ENCODE measurements at regions not wholly inside any gene's neighbourhood (a gene's known extent, or its start where the extent isn't known, plus 50 kb on each side); places are given as distances from the start of the nearest gene placed in this dataset.
A peak's percentile ranks its signal among the peaks of the same experiment; 100 is the strongest.

DNA sequence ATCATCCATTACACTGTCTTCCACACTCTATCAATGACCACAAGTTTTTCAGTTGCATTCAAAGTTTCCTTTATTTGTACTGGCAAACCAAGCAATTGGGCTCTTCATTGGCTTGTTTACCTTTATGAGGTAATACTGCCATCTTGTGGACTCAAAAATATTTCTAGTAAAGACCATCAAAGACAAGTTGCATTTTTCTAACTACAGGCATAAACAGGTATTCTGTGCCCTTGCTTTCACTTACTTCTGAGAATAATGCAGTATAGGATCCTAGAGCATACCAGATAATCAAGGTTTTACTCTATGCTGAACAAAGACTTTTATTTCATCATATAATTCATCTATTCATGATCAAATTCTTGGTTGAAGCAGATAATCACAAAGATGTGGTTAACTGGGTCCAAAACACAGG is 173.7 kb upstream of the POU5F2 start (continued):
- TF ChIP-seq CTCF (CRISPR knock-in tag; IDR thresholded peaks at IDR 0.05): peak; percentile 74
- TF ChIP-seq EZH2 (conservative IDR thresholded peaks at IDR 0.05; ENCODE audit: low read depth, low read length): no peak

GRCh38 chr5:93911609-93912008 is 170.2 kb upstream of the POU5F2 start:
- 85% methylated on average over 2 of the region's 2 CpGs for WGBS (ENCODE audit: low lambda C conversion rate)
- no peak for FAIRE-seq
- Histone ChIP-seq H3K9ac (ENCODE audit: insufficient read depth, low read depth, low read length) (no peak overlapping the region), H3K27me3 (ENCODE audit: control insufficient read depth in 1 of 2, insufficient read depth in 2 of 2, low read length in 2 of 2) (no peaks in the 10 kb centered on the region), H3K4me2 (ENCODE audit: low read depth, low read length) (no peak overlapping the region), H3K9me3 (ENCODE audit: low read length) (no peaks in the 10 kb centered on the region), H2AFZ (ENCODE audit: low read length) (no peak overlapping the region), H3K4me3 (replicated peaks in 1 of 3; ENCODE audit: insufficient read depth in 1 of 3, low read depth in 2 of 3, low read length in 3 of 3) (no peak overlapping the region), H3K4me1 (ENCODE audit: insufficient read depth, low read length) (peaks cover 3% of the 10 kb centered on the region; the same call in 1 of the 2 replicates), H4K20me1 (ENCODE audit: insufficient read depth, low read length) (no peaks in the 10 kb centered on the region), H3K36me3 (replicated peaks in 1 of 2; ENCODE audit: control insufficient read depth in 1 of 2, insufficient read depth in 2 of 2, low read length in 2 of 2) (no peaks in the 10 kb centered on the region), H3K27ac (ENCODE audit: extremely low read length, insufficient read depth, low read length) (no peak overlapping the region), H3K79me2 (ENCODE audit: insufficient read depth, low read length) (no peaks in the 10 kb centered on the region)
- in situ Hi-C loops (cut with HindIII; ENCODE audit: extremely low pct_ligation_motif_present, low pct_unique_long_range_greater_than_20kb) (loop anchor here (10.0 kb wide), 1 partner anchor 327 kb away; the partner anchor contains the start of genes NR2F1 and NR2F1-AS1), intact Hi-C loops (cut with micrococcal nuclease; ENCODE audit: unreplicated experiment) (no loop called here)
- ATAC-seq: no peak
- no TSS peak for BruUV-seq (replicated peaks)
- CTCF ChIA-PET (ENCODE audit: low intra/inter-chr PET ratio, low total read pairs): no interaction called here
- POLR2A ChIA-PET: interaction anchor here (0.6 kb wide), 1 partner anchor 329 kb away, joined by 3 read pairs; the partner anchor contains the start of gene NR2F1
- DNase-seq (ENCODE audit: low spot score): no peak
- TF ChIP-seq MAFF (IDR thresholded peaks at IDR 0.05; ENCODE audit: low read depth, low read length) (no peak), MAFG (CRISPR knock-in tag; IDR thresholded peaks at IDR 0.05) (no peak), RFXANK (CRISPR knock-in tag; IDR thresholded peaks at IDR 0.05) (no peak), AFF4 (CRISPR knock-in tag; IDR thresholded peaks at IDR 0.05) (no peak), ZKSCAN8 (CRISPR knock-in tag; IDR thresholded peaks at IDR 0.05; ENCODE audit: borderline replicate concordance) (no peak), POLR2G (IDR thresholded peaks at IDR 0.05; ENCODE audit: low read depth, low read length) (no peak), ELF3 (CRISPR knock-in tag; IDR thresholded peaks at IDR 0.05) (no peak), ZFP36 (IDR thresholded peaks at IDR 0.05; ENCODE audit: borderline replicate concordance, low read depth, low read length, partially characterized antibody) (no peak), ZUFSP (CRISPR knock-in tag; IDR thresholded peaks at IDR 0.05; ENCODE audit: borderline replicate concordance) (no peak)
- TF ChIP-seq, protein P1, sequence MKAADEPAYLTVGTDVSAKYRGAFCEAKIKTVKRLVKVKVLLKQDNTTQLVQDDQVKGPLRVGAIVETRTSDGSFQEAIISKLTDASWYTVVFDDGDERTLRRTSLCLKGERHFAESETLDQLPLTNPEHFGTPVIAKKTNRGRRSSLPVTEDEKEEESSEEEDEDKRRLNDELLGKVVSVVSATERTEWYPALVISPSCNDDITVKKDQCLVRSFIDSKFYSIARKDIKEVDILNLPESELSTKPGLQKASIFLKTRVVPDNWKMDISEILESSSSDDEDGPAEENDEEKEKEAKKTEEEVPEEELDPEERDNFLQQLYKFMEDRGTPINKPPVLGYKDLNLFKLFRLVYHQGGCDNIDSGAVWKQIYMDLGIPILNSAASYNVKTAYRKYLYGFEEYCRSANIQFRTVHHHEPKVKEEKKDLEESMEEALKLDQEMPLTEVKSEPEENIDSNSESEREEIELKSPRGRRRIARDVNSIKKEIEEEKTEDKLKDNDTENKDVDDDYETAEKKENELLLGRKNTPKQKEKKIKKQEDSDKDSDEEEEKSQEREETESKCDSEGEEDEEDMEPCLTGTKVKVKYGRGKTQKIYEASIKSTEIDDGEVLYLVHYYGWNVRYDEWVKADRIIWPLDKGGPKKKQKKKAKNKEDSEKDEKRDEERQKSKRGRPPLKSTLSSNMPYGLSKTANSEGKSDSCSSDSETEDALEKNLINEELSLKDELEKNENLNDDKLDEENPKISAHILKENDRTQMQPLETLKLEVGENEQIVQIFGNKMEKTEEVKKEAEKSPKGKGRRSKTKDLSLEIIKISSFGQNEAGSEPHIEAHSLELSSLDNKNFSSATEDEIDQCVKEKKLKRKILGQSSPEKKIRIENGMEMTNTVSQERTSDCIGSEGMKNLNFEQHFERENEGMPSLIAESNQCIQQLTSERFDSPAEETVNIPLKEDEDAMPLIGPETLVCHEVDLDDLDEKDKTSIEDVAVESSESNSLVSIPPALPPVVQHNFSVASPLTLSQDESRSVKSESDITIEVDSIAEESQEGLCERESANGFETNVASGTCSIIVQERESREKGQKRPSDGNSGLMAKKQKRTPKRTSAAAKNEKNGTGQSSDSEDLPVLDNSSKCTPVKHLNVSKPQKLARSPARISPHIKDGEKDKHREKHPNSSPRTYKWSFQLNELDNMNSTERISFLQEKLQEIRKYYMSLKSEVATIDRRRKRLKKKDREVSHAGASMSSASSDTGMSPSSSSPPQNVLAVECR (CRISPR knock-in tag; IDR thresholded peaks at IDR 0.05; ENCODE audit: borderline replicate concordance): no peak

All from HepG2 (cell line).